T-helper 2 cell treated with Interferon-gamma antibody and Interleukin-4, amounts not matched to agents 100 ng/mL and 5 ng/mL, for 36 hours (primary cell): ENCODE measurements at regions not wholly inside any gene's neighbourhood (a gene's known extent, or its start where the extent isn't known, plus 50 kb on each side); places are given as distances from the start of the nearest gene placed in this dataset.

Source experiments
- intact Hi-C: fragments of 100-400 bp; cut with micrococcal nuclease; formaldehyde crosslinking; loops from one replicate; pipeline ENCODE4 v1.15.1; 2023

DNA sequence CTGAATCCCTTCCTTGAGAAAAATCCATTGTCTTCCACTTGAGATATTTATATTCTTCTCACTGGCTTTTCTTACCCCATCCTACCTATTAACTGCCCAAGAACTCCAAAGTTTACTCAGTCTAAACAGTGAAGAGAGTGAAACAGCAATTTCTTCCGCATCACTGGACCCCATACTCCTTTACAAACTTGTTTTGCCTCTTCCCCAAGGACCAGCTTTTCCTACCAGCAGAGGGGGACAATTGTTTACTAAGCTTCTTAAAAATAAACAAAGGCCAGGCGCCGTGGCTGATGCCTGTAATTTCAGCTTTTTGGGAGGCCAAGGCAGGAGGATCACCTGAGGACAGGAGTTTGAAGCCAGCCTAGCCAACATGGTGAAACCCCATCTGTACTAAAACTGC lies 52.0 kb downstream of the LRATD1 start:
- intact Hi-C loops, result no loop called here

- intact Hi-C loops, result no loop called here
Measured at GRCh38 chr2:14690926-14691325, 58.4 kb downstream of the LRATD1 start.

- intact Hi-C loops, result no loop called here
Measured at GRCh38 chr2:14693874-14694273, 61.4 kb downstream of the LRATD1 start.

- intact Hi-C loops, result no loop called here
Measured at GRCh38 chr2:14700753-14701152, 68.2 kb downstream of the LRATD1 start.

DNA sequence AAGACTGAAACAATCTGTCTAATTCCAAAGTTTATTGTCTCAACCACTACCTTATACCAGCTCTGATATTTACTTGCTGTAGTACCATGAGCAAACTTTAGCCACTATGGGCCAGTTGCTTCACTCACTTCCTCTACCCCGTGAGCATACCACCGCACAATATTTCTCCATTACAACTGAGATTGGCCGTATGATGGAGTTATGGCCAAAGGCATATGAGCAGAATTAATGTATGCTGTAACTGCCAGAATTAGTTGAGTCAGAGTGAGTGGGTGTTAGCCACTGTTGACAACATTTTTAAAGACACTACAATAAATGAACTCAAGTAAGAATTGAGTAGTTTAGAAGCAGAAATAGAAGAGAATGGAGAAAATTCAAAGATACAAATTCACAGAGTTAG lies 69.7 kb downstream of the LRATD1 start:
- intact Hi-C loops, result no loop called here

DNA sequence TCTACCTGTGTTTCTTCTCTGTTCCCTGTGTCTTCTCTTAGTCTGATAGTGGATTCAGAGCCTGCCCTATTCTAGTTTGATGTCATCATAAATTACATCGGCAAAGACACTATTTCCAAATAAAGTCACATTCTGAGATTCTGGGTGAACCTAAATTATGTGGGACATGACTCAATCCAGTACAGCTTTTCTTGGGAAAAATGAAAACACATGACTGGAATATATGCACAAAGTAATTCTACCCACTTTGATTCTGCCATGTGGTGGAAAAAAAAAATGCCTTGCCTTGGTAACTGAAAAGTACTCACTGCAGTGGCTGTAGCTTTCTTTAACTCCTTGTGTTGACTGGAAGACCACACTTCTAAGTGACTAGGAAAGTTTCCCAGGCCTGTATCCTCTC lies 73.7 kb downstream of the LRATD1 start:
- intact Hi-C loops, result no loop called here

DNA sequence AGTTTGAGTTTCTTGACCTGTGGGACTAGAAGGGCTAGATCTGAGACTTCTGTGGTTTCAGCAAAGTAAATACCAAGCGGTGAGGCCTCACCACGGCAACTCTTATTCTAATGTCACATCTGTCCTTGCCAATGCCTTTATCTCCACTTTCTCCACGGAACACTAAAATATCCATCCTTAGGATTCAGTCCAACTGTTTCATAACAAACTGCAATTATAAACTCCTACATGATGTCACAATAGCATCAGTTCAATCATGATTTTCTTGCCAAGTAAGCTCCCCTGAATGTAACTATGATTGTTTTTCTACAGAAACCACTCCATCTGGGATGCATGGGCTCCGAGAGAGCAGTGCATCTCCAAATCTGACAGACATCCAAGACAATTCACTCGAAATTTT lies 79.6 kb downstream of the LRATD1 start:
- intact Hi-C loops, result no loop called here

GRCh38 chr2:14713248-14713647 lies 80.7 kb downstream of the LRATD1 start:
- intact Hi-C loops, result no loop called here

DNA sequence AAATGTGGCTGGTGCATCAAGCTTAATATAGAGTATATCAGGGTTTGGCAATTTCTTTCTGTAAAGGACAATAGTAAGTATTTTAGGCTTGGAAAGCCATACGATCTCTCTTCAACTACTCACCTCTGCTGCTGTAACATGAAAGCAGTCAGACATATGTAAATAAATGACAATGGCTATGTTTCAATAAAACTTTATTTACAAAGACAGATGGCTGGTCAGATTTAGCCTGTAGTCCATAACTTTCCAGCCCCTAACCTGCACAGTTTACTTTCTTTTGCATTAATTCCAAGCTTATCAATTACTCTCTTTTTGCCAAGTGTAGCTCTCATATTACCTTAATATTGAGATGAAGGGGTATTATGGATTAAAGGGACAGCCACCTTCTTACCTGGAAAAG lies 83.1 kb downstream of the LRATD1 start:
- intact Hi-C loops, result no loop called here

DNA sequence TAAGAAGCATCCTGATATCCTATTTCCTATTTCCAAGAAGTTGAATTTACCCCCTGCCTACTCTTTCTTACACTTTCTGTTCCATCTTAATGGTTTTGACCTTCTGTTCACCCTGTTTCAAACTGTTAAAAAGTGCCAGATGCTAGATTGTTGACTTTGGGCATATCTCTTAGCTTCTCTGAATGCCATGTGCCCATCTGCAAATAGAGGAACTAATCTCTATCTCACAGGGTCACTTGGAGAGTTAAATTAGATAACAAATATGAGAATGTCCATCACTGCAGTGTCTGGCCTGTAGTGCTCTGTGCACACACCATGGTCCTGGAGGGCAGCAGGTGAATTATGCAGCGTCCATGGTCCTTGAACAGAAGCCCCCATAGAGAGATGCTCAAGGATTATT lies 83.8 kb downstream of the LRATD1 start:
- intact Hi-C loops, result no loop called here

DNA sequence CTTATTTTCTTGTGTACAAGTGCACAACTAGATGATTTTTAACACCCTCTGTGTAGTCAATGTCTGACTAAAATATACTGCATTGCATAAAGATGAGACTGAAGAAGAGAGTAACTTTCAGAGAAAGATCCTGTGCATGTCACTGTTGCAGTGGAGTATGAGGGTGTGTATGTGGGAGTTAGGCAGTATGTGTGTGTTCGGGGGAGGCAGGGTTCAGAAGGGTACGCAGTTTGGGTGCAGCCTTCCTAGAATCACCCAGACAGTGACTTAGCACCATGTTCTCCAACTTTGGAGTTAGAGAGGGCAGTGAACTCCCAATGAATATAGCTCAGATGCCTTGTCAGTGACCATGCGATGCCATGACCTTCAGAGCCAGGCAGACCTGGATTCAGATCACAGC lies 84.6 kb downstream of the LRATD1 start:
- intact Hi-C loops, result no loop called here

DNA sequence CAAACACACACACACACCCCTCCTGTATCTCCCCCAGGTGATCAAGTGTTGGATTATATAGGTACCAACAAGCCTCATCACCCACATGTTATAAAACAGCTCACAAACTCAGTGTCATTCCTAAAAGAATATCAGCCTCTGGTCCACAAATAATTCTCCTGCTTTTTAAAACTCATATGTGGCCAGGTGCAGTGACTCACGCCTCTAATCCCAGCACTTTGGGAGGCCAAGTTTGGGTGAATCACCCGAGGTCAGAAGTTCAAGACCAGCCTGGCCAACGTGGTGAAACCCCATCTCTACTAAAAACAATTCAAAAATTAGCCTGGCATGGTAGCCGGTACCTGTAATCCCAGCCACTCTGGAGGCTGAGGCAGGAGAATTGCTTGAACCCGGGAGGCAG lies 87.8 kb downstream of the LRATD1 start:
- intact Hi-C loops, result no loop called here

- intact Hi-C loops, result no loop called here
Measured at GRCh38 chr2:14720739-14721138, 88.2 kb downstream of the LRATD1 start.

DNA sequence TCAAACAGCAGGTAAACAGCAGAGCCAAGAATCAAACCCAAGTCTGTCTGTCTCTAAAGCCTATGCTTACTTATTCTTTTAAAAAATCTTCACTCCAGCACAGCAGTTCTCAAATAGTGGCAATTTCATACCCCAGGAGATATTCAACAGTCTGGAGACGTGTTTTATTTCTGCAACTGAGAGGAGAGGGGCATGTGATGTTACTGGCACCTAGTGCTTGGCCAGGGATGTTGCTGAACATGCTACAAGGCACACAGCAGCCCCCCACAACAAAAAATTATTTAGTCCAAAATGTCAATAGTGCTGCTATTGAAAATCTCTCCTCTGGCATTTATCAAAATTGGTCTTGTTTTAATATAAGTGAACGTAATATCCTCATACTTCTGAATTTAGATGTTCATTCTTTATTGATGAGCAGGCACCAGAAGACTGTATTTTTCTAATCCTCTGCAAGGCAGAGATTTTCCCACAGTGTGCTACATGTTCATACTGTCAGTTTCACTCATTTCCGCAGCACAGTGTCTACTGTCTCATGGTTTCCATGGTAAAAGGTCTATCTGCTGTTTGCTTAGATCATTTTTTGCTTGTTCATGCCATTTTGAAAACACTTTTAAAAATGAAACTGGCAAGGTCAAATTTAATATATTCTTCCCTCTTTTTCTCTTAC lies 90.5 kb downstream of the LRATD1 start:
- intact Hi-C loops, result no loop called here

DNA sequence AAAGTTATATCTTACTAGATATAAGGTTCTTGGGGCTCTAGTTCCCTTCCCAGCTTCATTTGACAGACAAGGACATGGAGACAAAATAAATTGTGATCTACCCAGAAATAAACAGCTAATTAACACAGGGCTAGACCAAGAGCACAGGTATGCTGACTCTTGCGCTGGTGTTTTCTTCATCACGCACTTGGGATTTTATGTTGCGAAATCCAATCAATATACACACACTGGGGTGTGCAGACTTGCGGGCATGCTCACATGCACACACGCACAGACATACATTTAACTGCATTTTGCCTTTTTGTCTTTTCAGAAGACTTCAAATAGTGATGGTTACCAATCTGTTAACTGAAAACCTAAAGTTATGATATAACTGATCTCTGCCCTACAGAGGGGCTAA lies 91.2 kb downstream of the LRATD1 start:
- intact Hi-C loops, result no loop called here

- intact Hi-C loops, result no loop called here
Measured at GRCh38 chr2:14735696-14736095, 103.2 kb downstream of the LRATD1 start.

DNA sequence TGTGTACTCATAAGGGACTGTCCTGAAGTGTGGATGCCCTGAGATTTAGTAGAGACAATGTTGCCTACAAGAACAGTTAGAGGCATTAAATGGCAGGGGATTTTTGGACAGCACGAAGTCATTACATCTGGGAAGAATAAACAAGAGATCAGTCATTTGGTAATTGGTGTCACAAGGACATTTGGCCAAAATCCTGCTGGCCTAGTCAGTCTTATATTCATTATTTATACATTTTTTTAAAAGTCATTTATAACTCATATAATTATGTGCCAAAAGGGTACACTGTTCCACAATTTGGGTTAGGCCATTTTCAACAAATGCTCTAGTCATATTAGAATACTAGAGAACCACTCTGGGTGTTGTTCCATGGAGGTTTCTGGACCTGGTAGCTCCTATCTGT lies 104.7 kb downstream of the LRATD1 start:
- intact Hi-C loops, result no loop called here

DNA sequence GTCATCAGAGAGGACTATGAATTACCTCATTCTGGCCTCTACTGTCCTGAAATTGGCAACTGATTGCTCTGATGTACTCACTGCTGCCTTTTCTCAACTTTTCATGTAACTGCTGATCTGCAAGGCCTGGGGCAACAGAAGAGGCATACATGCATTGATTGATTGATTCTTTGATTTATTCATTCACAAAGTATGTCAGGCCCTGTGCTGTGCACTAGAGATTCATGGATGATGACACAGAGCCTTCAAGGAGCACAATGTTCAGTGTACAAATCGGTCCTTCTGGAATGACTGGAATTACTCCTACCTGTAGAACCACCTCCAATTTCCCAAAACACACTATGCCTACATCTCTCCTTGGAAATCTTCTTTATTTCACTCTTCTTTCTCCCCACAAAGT lies 111.3 kb downstream of the LRATD1 start:
- intact Hi-C loops, result no loop called here

DNA sequence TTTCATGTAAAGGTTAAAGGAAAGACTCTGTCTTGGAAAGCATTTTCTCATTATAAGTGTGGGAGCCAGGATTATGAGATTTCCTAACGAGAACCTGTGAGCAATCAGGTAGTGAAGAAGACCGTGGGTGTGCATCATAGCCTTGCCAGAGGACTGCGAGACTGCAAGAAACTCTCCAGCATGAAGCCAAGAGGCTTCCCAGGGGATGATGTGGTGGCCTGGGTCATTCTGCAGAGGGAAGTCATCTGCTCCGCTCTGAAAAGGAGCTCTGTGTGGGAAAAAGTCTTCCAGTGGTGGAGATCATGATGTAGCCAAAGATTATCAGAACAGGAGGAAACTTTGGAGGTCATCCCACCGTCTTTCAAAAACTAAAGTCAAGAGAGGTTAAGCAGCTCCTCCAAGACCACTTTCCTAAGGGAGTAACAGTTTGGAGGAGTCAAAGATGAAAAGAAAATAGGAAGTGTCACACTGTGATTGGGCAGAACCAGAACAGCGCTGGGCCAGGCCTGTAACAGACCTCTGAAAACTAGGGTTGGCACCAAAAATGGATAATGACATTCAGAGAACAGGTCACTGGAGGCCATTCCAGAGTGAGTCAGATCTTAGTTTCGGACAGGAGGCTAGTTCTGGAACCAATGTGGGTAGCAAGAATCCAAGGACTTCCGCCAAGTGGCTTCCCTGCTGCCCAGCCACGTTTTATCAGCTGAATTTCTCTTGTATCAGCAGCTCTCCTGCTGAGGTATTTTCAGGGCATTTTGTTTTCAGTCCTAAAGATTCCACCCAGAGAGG lies 113.0 kb downstream of the LRATD1 start:
- intact Hi-C loops, result no loop called here

DNA sequence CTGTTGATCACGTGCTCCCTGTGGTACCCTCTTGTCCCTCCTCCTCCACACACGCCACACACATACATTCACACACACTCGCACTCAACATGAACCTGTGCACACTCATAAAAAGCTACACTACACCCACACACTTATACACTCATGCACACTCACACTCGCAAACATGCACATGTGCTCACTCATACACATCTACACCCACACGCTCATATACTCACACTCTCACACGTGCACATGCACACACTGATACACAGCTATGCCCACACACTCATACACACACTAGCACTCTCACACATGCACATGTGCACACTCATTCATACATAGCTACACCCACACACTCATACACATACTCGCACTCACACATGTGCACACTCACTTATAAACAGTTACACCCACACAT lies 113.6 kb downstream of the LRATD1 start:
- intact Hi-C loops, result no loop called here

- intact Hi-C loops, result no loop called here
Measured at GRCh38 chr2:14747447-14747846, 114.9 kb downstream of the LRATD1 start.

- intact Hi-C loops, result no loop called here
Measured at GRCh38 chr2:14749884-14750283, 117.4 kb downstream of the LRATD1 start.

GRCh38 chr2:14750433-14750832 lies 117.9 kb downstream of the LRATD1 start:
- intact Hi-C loops, result no loop called here
